HL-60 (cell line): ENCODE measurements at regions not wholly inside any gene's neighbourhood (a gene's known extent, or its start where the extent isn't known, plus 50 kb on each side); places are given as distances from the start of the nearest gene placed in this dataset.
A peak's percentile ranks its signal among the peaks of the same experiment; 100 is the strongest.

ENCODE experiments used
- DNase-seq, 2 experiments: peaks; one replicate each; pipeline ENCODE4 v3.0.0-alpha.2; 2010 to 2020; ENCODE audit warnings: low read depth in 1 of 2, low spot score in 1 of 2
- H3K27ac ChIP-seq: fragments of 250-450 bp; sonication (Bioruptor Pico); replicated peaks from 2 replicates; pipeline ENCODE4 v1.5.1; 2020; ENCODE audit warnings: mild to moderate bottlenecking, moderate library complexity
- H3K27me3 ChIP-seq: fragments of 250-450 bp; sonication (Bioruptor Pico); 2 replicates; pipeline ENCODE4 v1.5.1; 2021; ENCODE audit warnings: mild to moderate bottlenecking, moderate library complexity; ENCODE audit not compliant: insufficient read depth, poor library complexity, severe bottlenecking
- H3K4me3 ChIP-seq: replicated peaks from 2 replicates; pipeline ENCODE4 v1.5.1; 2011; ENCODE audit warnings: mild to moderate bottlenecking, control low read depth, low read length; ENCODE audit not compliant: insufficient read depth
- GABPA ChIP-seq: IDR thresholded peaks from 2 replicates; pipeline ENCODE4 v1.6.1; 2012; ENCODE audit warnings: low read depth
- POLR2AphosphoS5 ChIP-seq: IDR thresholded peaks from 2 replicates; pipeline ENCODE4 v1.6.1; 2012; ENCODE audit warnings: low read depth
- REST ChIP-seq: IDR thresholded peaks from 2 replicates; pipeline ENCODE4 v1.6.1; 2012; ENCODE audit warnings: low read depth; ENCODE audit not compliant: insufficient replicate concordance
- SPI1 ChIP-seq: IDR thresholded peaks from 2 replicates; pipeline ENCODE4 v1.6.1; 2012; ENCODE audit warnings: low read depth, mild to moderate bottlenecking, borderline replicate concordance
- TF ChIP-seq, protein P1 (sequence below): IDR thresholded peaks from one replicate; pipeline ENCODE4 v1.5.1; 2011; ENCODE audit warnings: low read length, control low read depth, inconsistent platforms; ENCODE audit not compliant: insufficient read depth

- Histone ChIP-seq H3K4me3 (no peak overlapping the region), H3K27me3 (no peaks in the 10 kb centered on the region), H3K27ac (no peak overlapping the region)
- DNase-seq = no peak
- TF ChIP-seq, protein P1, sequence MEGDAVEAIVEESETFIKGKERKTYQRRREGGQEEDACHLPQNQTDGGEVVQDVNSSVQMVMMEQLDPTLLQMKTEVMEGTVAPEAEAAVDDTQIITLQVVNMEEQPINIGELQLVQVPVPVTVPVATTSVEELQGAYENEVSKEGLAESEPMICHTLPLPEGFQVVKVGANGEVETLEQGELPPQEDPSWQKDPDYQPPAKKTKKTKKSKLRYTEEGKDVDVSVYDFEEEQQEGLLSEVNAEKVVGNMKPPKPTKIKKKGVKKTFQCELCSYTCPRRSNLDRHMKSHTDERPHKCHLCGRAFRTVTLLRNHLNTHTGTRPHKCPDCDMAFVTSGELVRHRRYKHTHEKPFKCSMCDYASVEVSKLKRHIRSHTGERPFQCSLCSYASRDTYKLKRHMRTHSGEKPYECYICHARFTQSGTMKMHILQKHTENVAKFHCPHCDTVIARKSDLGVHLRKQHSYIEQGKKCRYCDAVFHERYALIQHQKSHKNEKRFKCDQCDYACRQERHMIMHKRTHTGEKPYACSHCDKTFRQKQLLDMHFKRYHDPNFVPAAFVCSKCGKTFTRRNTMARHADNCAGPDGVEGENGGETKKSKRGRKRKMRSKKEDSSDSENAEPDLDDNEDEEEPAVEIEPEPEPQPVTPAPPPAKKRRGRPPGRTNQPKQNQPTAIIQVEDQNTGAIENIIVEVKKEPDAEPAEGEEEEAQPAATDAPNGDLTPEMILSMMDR = no peak
- TF ChIP-seq GABPA (no peak), POLR2AphosphoS5 (no peak), REST (no peak)
Observed at GRCh38 chr11:59284773-59285129, 72.0 kb upstream of the MPEG1 start.

GRCh38 chr11:59283825-59284772 lies 71.4 kb upstream of the MPEG1 start:
- TF ChIP-seq, protein P1 = peak; percentile 93
- TF ChIP-seq SPI1 = peak; percentile 84
- no peak for TF ChIP-seq POLR2AphosphoS5
- Histone ChIP-seq H3K4me3 (peak overlapping the region; percentile 19; the same call in 1 of the 2 replicates), H3K27me3 (no peaks in the 10 kb centered on the region), H3K27ac (peak overlapping the region; percentile 44)
- peak; percentile 20 to 71 for DNase-seq

GRCh38 chr11:59283311-59283710 lies 70.6 kb upstream of the MPEG1 start:
- no peak overlapping the region for H3K27ac ChIP-seq
- no peak for TF ChIP-seq REST
- no peak for TF ChIP-seq POLR2AphosphoS5
- TF ChIP-seq, protein P1 = no peak
- H3K4me3 ChIP-seq = no peak overlapping the region
- no peaks in the 10 kb centered on the region for H3K27me3 ChIP-seq
- DNase-seq = no peak

- H3K4me3 ChIP-seq = no peak overlapping the region
- TF ChIP-seq SPI1 (no peak), POLR2AphosphoS5 (no peak), REST (no peak), GABPA (no peak)
- TF ChIP-seq, protein P1 = no peak
- no peaks in the 10 kb centered on the region for H3K27me3 ChIP-seq
- no peak overlapping the region for H3K27ac ChIP-seq
- DNase-seq = no peak
Observed at GRCh38 chr11:59281177-59281576, 68.5 kb upstream of the MPEG1 start.
